Liver (tissue), 8 donors: ENCODE measurements at regions not wholly inside any gene's neighbourhood (a gene's known extent, or its start where the extent isn't known, plus 50 kb on each side); places are given as distances from the start of the nearest gene placed in this dataset.
A peak's percentile ranks its signal among the peaks of the same experiment; 100 is the strongest.

Experiments used
- DNase-seq: peaks from one replicate; pipeline ENCODE4 v3.0.0-alpha.2; 2017; ENCODE audit warnings: low spot score
- H3K27ac ChIP-seq, 2 donors: one replicate each; pipeline ENCODE4 v1.7.0; 2013; ENCODE audit warnings: inconsistent platforms in 2 of 2, low read length in 2 of 2, control low read depth in 1 of 2, low read depth in 1 of 2, mild to moderate bottlenecking in 1 of 2
- H3K27me3 ChIP-seq, 4 donors: one replicate each; pipeline versions ENCODE4 v1.6.1 to v1.7.0; 2013; ENCODE audit warnings: low read length in 3 of 4, inconsistent platforms in 1 of 4, mild to moderate bottlenecking in 1 of 4, moderate library complexity in 1 of 4; ENCODE audit not compliant: control insufficient read depth in 4 of 4, insufficient read depth in 4 of 4
- H3K36me3 ChIP-seq, 4 donors: one replicate each; pipeline versions ENCODE4 v1.6.1 to v1.7.0; 2013; ENCODE audit warnings: low read length in 3 of 4, mild to moderate bottlenecking in 3 of 4, low read depth in 1 of 4, moderate library complexity in 1 of 4; ENCODE audit not compliant: control insufficient read depth in 4 of 4, insufficient read depth in 3 of 4
- H3K4me1 ChIP-seq, 4 donors: one replicate each; pipeline versions ENCODE4 v1.6.1 to v1.7.0; 2013; ENCODE audit warnings: low read length in 3 of 4, mild to moderate bottlenecking in 3 of 4, moderate library complexity in 1 of 4; ENCODE audit not compliant: control insufficient read depth in 4 of 4, insufficient read depth in 4 of 4
- H3K4me3 ChIP-seq, 3 donors: one replicate each; pipeline versions ENCODE4 v1.6.1 to v1.7.0; 2013; ENCODE audit warnings: low read length in 3 of 3, control low read depth in 1 of 3, low read depth in 1 of 3, mild to moderate bottlenecking in 1 of 3
- H3K9ac ChIP-seq, 2 donors: one replicate each; pipeline ENCODE4 v1.7.0; 2013; ENCODE audit warnings: low read length in 2 of 2, mild to moderate bottlenecking in 2 of 2, moderate library complexity in 2 of 2, control low read depth in 1 of 2, low read depth in 1 of 2
- H3K9me3 ChIP-seq, 4 donors: one replicate each; pipeline versions ENCODE4 v1.6.1 to v1.7.0; 2013; ENCODE audit warnings: low read length in 3 of 4; ENCODE audit not compliant: control insufficient read depth in 4 of 4
- EGR1 ChIP-seq, 2 donors: IDR thresholded peaks; 2 replicates each; pipeline ENCODE4 v1.6.1; 2016 to 2018; ENCODE audit warnings: antibody characterized with exemption in 2 of 2, low read depth in 2 of 2
- FOXA1 ChIP-seq: IDR thresholded peaks from 2 replicates; pipeline ENCODE4 v1.6.1; 2016; ENCODE audit warnings: antibody characterized with exemption
- FOXA2 ChIP-seq: IDR thresholded peaks from 2 replicates; pipeline ENCODE4 v1.6.1; 2016; ENCODE audit warnings: antibody characterized with exemption
- GABPA ChIP-seq, 2 donors: IDR thresholded peaks in 1 of 2; conservative IDR thresholded peaks in 1 of 2; 2 replicates each; pipeline ENCODE4 v1.6.1; 2016; ENCODE audit warnings: antibody characterized with exemption in 2 of 2, mild to moderate bottlenecking in 1 of 2, moderate library complexity in 1 of 2
- HNF4A ChIP-seq, 2 donors: conservative IDR thresholded peaks; 2 replicates each; pipeline ENCODE4 v1.6.1; 2016; ENCODE audit warnings: antibody characterized with exemption in 2 of 2, mild to moderate bottlenecking in 2 of 2
- HNF4G ChIP-seq: IDR thresholded peaks from 2 replicates; pipeline ENCODE4 v1.6.1; 2016; ENCODE audit warnings: antibody characterized with exemption
- JUND ChIP-seq, 2 donors: IDR thresholded peaks; 2 replicates each; pipeline ENCODE4 v1.6.1; 2016; ENCODE audit warnings: antibody characterized with exemption in 2 of 2
- NR2F2 ChIP-seq: IDR thresholded peaks from 2 replicates; pipeline ENCODE4 v1.6.1; 2016; ENCODE audit warnings: antibody characterized with exemption
- RAD21 ChIP-seq, 2 donors: IDR thresholded peaks; 2 replicates each; pipeline ENCODE4 v1.6.1; 2016; ENCODE audit warnings: antibody characterized with exemption in 2 of 2, mild to moderate bottlenecking in 2 of 2
- RXRA ChIP-seq, 2 donors: IDR thresholded peaks; 2 replicates each; pipeline ENCODE4 v1.6.1; 2017 to 2018; ENCODE audit warnings: antibody characterized with exemption in 2 of 2, mild to moderate bottlenecking in 1 of 2
- SP1 ChIP-seq: IDR thresholded peaks from 2 replicates; pipeline ENCODE4 v1.6.1; 2018; ENCODE audit warnings: antibody characterized with exemption, mild to moderate bottlenecking
- TAF1 ChIP-seq: conservative IDR thresholded peaks from 2 replicates; pipeline ENCODE4 v1.6.1; 2016; ENCODE audit warnings: antibody characterized with exemption, mild to moderate bottlenecking
- YY1 ChIP-seq: IDR thresholded peaks from 2 replicates; pipeline ENCODE4 v1.6.1; 2016; ENCODE audit warnings: antibody characterized with exemption, mild to moderate bottlenecking
- WGBS: extraction: QIAGEN DNeasy Blood & Tissue Kit; methylation state at CpG from one replicate; pipeline ENCODE4 v1.1.7; 2013; 5-methylcytosine and 5-hydroxymethylcytosine counted together
- TF ChIP-seq, protein P1 (sequence below): fragments of 150-350 bp; IDR thresholded peaks from 2 replicates; pipeline ENCODE4 v1.5.1; 2017; ENCODE audit warnings: improper control_type of control experiment, low read depth, low read length; ENCODE audit not compliant: missing input control
- TF ChIP-seq, protein P2 (sequence below): IDR thresholded peaks from 2 replicates; pipeline ENCODE4 v1.6.1; 2016; ENCODE audit warnings: antibody characterized with exemption, mild to moderate bottlenecking
- TF ChIP-seq, protein P3 (sequence below): IDR thresholded peaks from 2 replicates; pipeline ENCODE4 v1.6.1; 2016; ENCODE audit warnings: antibody characterized with exemption
- TF ChIP-seq, protein P4 (sequence below): IDR thresholded peaks from 2 replicates; pipeline ENCODE4 v1.6.1; 2016; ENCODE audit warnings: antibody characterized with exemption
- TF ChIP-seq, protein P5 (sequence below): IDR thresholded peaks from 2 replicates; pipeline ENCODE4 v1.6.1; 2016; ENCODE audit warnings: antibody characterized with exemption
- donor health status: healthy.
- donor health status: healthy.
- donor health status: healthy.
- donor health status: healthy.
- donor health status: healthy.

DNA sequence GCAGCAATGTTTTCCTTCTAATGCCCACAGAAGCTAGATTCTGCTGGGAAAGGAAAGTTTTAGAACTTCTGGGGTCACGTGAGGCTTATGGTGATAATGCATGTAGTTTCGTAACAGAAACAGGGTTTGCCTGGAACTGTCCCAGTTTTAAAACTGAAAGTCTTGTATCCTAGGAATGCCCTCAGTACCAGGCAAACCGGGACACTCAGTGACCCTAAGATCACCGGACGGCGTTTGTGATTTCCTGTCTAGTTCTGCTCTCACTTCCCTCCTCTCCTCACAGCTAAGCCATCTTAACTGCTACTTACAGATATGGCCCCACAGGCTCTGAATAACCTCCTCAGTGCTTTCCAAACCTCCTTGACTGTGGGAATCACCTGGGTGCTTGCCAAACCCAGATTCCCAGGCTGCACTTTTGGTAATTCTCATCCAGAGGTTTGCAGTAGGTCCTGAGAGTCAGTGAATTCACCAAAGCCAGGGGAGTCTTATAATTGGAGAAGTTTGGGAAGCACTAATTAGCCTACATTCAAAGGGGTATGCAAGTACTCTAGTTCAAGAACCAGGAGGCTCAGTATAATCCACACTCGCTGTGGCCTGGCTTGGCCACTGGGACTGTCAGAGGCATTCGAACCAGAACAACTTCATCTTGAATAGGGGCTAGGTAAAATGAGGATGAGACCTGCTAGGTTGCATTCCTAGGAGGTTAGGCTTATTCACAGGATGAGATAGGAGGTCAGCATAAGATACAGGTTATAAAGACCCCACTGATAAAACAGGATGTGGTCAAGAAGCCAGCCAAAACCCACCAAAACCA lies 231.6 kb upstream of the MYLIP start:
- Histone ChIP-seq H3K4me3 (peak overlapping the region in 2 of 3 donors; percentile 0 to 57), H3K4me1 (peaks cover 0 to 14% (median 6%) of the 10 kb centered on the region in 4 donors), H3K27ac (peak overlapping the region; percentile 22 to 63), H3K27me3 (no peaks in the 10 kb centered on the region), H3K9me3 (no peaks in the 10 kb centered on the region), H3K36me3 (no peaks in the 10 kb centered on the region), H3K9ac (no peak overlapping the region)
- no peak for TF ChIP-seq TAF1
- TF ChIP-seq GABPA (IDR thresholded peaks at IDR 0.05 in 1 of 2, conservative IDR thresholded peaks at IDR 0.05 in 1 of 2), result peak in 1 of 2 donors; percentile 17
- TF ChIP-seq YY1, result peak; percentile 46
- no peak for TF ChIP-seq FOXA2
- peak; percentile 48 to 51 for TF ChIP-seq RAD21 (IDR thresholded peaks at IDR 0.05)
- TF ChIP-seq EGR1 (IDR thresholded peaks at IDR 0.05; ENCODE audit: low read depth in 2 of 2), result no peak
- TF ChIP-seq FOXA1, result no peak
- TF ChIP-seq HNF4A (conservative IDR thresholded peaks at IDR 0.05), result peak in 1 of 2 donors; percentile 22
- TF ChIP-seq NR2F2, result peak; percentile 91
- no peak for TF ChIP-seq JUND (IDR thresholded peaks at IDR 0.05)
- TF ChIP-seq, protein P1, sequence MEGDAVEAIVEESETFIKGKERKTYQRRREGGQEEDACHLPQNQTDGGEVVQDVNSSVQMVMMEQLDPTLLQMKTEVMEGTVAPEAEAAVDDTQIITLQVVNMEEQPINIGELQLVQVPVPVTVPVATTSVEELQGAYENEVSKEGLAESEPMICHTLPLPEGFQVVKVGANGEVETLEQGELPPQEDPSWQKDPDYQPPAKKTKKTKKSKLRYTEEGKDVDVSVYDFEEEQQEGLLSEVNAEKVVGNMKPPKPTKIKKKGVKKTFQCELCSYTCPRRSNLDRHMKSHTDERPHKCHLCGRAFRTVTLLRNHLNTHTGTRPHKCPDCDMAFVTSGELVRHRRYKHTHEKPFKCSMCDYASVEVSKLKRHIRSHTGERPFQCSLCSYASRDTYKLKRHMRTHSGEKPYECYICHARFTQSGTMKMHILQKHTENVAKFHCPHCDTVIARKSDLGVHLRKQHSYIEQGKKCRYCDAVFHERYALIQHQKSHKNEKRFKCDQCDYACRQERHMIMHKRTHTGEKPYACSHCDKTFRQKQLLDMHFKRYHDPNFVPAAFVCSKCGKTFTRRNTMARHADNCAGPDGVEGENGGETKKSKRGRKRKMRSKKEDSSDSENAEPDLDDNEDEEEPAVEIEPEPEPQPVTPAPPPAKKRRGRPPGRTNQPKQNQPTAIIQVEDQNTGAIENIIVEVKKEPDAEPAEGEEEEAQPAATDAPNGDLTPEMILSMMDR, result no peak
- TF ChIP-seq, protein P2, sequence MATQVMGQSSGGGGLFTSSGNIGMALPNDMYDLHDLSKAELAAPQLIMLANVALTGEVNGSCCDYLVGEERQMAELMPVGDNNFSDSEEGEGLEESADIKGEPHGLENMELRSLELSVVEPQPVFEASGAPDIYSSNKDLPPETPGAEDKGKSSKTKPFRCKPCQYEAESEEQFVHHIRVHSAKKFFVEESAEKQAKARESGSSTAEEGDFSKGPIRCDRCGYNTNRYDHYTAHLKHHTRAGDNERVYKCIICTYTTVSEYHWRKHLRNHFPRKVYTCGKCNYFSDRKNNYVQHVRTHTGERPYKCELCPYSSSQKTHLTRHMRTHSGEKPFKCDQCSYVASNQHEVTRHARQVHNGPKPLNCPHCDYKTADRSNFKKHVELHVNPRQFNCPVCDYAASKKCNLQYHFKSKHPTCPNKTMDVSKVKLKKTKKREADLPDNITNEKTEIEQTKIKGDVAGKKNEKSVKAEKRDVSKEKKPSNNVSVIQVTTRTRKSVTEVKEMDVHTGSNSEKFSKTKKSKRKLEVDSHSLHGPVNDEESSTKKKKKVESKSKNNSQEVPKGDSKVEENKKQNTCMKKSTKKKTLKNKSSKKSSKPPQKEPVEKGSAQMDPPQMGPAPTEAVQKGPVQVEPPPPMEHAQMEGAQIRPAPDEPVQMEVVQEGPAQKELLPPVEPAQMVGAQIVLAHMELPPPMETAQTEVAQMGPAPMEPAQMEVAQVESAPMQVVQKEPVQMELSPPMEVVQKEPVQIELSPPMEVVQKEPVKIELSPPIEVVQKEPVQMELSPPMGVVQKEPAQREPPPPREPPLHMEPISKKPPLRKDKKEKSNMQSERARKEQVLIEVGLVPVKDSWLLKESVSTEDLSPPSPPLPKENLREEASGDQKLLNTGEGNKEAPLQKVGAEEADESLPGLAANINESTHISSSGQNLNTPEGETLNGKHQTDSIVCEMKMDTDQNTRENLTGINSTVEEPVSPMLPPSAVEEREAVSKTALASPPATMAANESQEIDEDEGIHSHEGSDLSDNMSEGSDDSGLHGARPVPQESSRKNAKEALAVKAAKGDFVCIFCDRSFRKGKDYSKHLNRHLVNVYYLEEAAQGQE, result no peak
- TF ChIP-seq SP1, result peak; percentile 44
- TF ChIP-seq, protein P3, sequence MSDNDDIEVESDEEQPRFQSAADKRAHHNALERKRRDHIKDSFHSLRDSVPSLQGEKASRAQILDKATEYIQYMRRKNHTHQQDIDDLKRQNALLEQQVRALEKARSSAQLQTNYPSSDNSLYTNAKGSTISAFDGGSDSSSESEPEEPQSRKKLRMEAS, result peak; percentile 44
- TF ChIP-seq HNF4G, result no peak
- TF ChIP-seq, protein P4, sequence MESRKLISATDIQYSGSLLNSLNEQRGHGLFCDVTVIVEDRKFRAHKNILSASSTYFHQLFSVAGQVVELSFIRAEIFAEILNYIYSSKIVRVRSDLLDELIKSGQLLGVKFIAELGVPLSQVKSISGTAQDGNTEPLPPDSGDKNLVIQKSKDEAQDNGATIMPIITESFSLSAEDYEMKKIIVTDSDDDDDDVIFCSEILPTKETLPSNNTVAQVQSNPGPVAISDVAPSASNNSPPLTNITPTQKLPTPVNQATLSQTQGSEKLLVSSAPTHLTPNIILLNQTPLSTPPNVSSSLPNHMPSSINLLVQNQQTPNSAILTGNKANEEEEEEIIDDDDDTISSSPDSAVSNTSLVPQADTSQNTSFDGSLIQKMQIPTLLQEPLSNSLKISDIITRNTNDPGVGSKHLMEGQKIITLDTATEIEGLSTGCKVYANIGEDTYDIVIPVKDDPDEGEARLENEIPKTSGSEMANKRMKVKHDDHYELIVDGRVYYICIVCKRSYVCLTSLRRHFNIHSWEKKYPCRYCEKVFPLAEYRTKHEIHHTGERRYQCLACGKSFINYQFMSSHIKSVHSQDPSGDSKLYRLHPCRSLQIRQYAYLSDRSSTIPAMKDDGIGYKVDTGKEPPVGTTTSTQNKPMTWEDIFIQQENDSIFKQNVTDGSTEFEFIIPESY, result no peak
- peak; percentile 58 to 64 for TF ChIP-seq RXRA (IDR thresholded peaks at IDR 0.05)
- TF ChIP-seq, protein P5, sequence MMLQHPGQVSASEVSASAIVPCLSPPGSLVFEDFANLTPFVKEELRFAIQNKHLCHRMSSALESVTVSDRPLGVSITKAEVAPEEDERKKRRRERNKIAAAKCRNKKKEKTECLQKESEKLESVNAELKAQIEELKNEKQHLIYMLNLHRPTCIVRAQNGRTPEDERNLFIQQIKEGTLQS, result no peak
- WGBS, result 30% methylated on average over 8 of the region's 8 CpGs
- no peak for DNase-seq
